Hematopoietic multipotent progenitor cell treated with erythropoietin and hydrocortisone succinate and interleukin-3 and kit ligand, for 8 days (in vitro differentiated cells): ENCODE measurements at regions not wholly inside any gene's neighbourhood (a gene's known extent, or its start where the extent isn't known, plus 50 kb on each side); places are given as distances from the start of the nearest gene placed in this dataset.
A peak's percentile ranks its signal among the peaks of the same experiment; 100 is the strongest.
"Not testable (repeated sequence)": the region's sequence is repeated elsewhere in the genome, so short reads cannot be mapped to it uniquely, and the experiment has no call there.

Experiments
- DNase-seq: peaks from one replicate; pipeline ENCODE4 v3.0.0-alpha.2; 2015

DNA sequence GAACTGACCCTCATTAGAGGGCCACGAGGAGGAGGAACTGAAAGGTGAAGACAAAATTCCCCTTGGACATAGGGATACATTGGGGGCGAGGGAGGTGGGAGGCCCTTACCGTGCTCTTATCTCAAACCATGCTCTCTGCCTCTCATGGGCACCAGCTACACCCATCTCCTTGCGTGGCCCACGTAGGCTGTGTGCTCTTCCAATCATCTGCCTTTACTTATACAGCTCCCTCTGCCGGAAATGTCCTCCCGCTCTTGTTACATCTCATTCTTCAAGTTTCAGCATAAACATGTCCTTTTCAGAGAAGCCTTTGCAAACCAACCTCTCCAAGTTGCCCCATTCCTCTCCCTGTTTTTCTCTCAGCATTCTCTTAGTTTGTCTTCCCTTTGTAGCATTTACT is 307.8 kb upstream of the PROK2 start:
- no peak for DNase-seq

DNA sequence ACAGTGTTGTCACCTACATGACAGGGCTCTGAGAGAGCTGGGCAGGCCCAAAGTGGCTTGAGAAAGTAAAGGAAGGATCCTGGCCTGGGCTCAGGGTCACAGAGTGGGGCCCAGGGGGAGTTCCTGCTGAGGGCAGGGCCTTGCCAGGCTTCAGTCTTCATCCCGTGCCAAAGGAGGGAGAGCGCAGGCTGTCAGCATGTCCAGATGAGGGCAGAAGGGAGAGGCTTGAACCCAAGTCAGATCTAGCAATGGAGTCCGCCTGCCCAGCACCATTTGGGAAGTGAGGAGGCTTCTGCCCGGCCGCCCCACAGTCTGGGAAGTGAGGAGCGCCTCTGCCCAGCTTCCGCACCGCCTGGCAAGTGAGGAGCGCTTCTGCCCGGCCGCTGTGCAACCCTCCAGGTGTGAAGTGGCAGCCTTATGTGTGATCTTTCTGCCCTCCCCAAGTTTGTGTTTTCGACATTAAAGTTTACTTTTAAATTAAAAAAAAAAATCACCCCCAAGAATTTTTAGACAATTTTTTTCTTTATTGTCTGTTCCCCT is 303.6 kb upstream of the PROK2 start:
- DNase-seq, result peak; percentile 32

DNA sequence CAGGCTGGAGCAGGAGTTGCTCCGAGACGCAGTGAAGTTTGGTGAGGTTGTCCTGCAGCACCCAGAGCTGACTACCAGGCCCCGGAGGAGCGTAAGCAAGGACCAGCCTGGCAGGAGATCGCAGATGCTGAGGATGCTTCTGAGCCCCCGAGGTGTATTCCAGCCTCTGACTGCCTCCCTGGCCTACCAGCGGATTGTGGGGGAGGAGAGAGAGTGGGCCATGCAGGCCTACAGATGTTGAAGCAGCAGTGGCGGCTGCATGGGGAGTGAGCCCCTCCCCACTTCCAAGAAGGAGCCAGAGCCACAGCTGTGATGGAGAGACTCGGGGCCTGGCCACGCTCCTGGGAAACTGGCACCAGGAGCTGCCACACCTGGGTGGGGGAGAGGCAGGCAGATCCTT is 302.5 kb upstream of the PROK2 start:
- no peak for DNase-seq

DNA sequence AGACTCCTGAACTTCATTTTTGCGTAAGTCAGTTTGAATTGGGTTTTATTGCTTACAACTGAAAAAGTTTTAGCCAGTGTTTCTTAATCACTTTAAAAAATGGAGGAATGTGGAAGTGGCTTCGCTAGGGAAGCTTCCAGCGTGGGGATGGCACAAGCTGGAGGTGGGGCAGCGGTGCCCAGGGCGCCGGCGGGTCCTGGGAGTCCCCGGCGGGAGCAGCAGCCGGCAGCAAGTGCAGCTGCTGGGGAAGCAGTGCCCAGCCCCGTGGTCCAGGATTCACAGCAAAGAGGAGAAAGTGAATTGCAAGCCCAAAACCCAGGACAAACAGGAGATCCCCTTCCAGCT is 301.8 kb upstream of the PROK2 start:
- DNase-seq, result no peak

DNA sequence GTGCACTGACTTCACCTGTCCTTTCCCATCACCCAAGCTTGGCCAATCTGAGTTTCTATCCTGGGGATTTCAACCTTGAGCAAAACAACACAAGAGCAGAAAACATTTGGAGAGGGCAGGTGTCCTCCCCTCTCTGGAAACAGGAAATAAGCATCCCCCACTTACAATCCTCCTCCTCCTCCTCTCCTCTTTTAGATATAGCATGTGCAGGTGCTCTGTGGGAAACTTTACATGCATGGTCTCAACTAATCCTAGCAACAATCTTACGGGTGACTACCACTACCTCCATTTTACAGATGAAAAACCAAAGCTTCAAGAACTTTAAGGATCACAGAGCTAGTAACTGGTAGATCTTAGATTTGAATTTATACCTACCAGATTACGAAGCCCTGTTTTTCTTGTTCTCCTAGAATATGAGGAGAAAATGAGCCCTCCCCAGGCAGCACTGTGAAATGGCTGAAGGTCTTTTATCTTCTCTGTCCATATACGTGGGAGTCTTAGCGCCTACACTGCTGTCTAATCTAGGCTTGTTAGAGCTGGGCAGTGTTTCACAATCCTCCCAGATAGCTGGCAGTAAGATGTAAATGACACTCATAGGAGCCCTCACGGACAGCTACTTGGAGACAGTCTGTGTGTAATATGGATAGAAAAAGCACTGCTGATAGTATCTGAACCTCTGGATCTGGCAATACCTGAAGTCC is 301.2 kb upstream of the PROK2 start:
- peak; percentile 91 for DNase-seq

DNA sequence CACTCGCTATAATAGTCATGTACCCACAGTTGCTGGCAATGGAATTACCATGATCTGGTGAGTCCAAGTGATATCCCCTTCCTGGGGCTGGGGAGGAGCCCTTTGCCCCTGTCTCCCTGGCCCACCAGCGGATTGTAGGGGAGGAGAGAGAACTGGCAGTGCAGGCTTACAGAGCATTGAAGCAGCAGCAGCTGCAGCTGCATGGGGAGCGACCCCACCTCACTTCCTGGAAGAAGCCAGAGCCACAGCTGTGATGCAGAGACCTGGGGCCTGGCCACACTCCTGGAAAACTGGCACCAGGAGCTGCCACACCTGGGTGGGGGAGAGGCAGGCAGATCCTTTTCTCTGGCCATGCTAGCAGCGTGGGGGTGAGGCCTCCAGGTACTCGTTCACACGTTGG is 300.1 kb upstream of the PROK2 start:
- no peak for DNase-seq

DNA sequence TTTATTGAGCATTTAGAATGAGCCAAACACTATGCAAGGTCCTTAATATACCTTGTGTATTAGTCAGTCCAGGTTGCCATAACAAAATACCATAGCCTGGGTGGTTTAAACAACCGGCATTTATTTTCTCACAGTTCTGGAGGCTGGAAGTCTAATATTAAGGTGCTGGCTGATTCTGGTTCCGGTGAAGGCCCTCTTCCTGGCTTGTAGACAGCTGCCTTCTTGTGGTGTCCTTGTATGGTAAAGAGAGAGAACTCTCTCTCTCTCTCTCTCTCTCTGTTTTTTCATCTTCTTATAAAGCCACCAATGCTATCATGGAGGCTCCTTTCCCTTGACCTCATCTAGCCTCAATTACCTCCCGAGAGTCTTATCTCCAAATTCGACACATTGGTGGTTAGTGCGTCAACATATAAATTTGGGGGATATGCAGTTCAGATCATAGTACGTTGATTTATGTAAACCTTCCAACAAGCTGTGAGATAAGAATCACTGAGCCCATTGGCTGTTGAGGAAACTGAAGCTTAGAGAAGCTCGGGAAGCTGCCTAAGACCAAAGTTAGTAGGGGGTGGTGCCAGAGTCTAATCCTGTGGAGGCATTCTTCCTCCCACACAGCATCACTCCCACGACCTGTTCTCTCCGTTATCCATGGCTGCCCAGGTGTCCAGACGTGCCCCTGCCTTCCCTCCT is 298.0 kb upstream of the PROK2 start:
- DNase-seq, result peak; percentile 26

DNA sequence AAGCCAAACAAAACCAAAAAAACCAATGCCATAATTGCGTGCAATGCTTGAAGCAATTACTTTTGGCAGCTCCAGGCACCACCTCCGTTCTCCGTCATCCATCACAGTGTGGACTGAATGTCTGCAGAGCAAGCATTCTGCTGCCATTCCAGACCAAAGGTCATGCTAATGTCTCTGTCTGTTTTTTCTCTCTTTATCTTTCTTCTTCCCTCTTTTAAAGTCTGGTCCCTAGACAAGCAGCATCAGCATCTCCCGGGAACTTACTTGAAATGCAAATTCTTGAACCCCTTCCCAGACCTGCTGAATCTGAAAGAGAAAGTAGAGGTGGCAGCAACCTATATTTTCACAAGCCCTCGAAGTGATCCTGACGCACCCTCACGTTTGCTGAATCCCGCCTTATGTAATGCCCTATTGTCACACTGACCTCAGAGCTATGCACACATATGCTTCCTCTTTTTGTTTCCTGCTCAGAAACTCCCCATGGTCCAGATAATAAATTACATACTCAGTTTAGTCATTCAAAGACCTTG is 297.3 kb upstream of the PROK2 start:
- DNase-seq, result peak; percentile 17

DNA sequence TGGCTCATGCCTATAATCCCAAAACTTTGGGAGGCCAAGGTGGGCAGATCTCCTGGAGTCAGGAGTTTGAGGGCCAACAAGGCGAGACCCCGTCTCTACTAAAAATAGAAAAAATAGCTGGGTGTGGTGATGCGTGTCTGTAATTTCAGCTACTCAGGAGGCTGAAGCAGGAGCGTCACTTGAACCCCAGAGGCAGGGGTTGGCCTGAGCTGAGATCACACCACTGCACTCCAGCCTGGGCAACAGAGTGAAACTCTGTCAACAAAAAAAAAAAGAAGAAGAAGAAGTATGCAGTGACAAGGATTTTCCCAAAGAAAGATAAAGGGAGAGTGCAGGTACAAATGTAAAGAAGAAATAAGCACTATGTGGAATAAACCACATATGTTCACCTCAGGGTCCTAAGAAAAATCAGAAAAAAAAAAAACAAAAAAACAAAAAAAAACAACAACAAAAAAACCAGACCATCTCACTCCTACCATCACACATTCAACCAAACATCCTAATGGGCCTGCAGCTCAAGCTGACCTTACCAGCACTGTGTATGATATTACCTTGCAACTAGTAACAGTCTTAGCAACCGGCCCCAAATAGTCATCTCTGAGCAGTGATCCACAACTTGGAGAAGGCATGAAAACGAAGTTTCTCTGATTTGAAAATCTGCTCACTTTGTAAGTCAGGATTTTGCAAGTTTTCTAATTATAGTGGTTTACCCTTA is 296.7 kb upstream of the PROK2 start:
- DNase-seq, result no peak

DNA sequence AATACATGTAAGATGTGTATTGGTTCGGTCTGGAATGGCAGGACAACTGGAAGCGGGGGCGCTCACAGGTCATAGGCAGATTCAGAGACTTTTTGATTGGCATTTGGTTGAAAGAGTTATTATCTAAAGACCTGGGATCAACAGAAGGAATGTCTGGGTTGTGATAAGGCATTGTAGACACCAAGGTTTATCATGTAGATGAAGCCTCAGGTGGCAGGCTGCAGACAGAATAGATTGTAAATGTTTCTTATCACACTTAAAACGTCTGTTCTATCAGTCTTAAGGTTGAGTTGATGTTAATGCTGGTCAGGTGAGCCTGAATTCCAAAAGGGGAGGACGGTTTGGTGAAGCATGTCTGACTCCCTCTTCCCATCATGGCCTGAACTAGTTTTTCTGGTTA is 295.9 kb upstream of the PROK2 start:
- peak; percentile 32 for DNase-seq

DNA sequence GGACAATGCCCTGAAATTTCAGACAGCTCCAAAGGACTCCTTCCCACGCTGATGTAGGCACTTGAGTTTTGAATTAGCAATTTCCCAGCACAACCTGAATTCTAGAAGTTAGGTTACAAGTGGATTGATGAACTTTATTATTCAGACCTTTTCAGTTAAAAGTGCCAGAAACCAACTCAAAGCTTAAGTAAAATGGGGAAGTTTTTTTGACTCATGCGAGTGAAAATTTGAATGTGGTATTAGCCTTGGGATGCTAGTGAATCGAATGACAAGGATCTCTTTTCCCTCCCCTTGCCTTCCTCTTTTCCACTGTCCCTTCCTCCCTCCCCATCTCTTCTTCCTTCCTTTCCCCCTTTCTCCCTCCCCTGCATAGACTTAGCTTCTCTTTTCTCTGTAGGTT is 295.1 kb upstream of the PROK2 start:
- DNase-seq, result no peak

DNA sequence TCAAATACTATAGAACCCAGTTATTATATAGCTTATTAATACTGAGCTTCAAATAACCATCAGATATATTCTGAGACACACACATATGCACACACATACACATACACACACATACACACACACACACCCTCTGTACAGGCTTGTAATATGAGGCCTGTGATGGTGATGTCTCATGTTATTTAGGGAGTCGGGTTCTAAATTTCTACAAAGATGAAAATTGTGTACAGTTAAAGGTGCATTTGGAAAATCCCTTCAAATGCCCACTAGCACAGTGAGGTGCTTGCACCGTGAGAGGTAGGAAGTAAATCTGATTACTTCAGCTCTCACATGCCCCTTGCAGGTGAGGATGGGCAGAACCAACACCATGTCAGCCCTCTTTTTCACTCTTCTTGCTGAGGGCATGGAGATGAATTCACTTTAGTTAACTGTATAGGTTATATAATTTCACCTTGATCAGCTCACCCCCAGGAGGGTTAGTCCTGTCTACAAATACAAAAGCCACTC is 294.5 kb upstream of the PROK2 start:
- DNase-seq, result no peak

DNA sequence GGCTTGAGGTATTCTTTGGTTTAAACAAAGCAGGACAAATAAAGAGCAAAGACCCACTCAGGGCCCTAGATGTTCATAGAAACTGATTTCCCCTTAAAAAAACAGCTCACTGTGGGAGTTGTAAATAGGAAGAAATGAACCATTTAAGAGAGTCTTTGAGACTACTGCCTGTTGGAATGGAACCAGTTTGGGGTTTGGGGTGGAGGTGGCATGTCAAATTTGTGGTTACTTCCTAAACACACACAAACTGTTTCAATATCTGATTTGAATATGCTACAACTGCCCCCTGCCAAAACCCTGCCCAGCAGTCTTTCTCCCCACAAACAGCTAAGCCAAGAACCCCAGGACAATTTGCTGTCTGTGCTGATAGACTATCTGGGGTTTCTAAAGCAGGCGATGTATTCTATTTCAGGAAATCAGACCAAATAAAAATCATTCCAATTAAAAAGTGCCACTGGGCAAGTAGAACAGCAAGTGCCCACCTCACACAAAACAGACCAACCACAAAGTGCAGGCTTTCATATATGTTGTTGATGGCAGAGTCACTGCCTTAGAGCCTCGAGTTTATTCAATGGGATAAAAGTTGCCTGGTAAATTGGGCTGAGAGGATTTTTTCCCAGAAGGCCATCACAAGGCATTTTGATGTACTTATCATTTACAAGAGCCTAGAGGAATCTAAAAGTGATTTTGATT is 293.9 kb upstream of the PROK2 start:
- DNase-seq, result peak; percentile 54

DNA sequence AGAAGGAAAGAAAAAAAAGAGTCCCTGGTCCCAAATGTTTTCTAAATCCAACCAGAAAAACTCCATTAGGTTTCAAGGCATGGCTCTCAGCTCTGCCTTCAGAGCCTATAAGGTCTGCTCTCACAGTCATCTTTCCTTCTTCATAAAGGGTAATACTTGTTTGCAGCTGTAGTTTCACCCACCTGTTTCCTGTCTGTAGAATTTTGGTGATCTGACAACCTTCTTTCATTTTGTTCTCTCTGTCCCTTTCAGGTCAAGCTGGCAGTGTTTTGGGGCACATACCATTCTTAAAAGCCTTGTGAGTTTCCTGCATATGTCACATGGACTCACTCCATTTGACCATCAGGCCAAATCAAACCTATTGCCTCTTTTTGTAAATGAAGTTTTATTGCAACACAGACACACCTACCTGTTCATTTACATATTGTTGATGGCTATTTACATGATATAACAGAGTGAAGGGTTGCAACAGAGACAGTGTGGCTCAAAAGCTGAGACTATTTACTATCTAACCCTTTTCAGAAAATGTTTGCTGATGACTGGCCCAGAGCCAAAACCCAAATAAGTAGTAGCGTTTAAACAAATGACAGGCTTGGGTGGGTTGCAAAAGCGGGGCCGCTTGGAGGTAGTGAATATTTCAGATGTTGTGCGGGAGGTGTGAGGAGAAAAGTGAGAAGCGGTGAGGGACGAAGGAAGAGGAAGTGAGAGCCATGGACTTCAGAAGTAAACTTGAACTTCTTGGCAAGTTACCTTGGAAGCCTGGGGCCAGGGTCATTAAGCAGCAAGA is 292.7 kb upstream of the PROK2 start:
- DNase-seq, result no peak

DNA sequence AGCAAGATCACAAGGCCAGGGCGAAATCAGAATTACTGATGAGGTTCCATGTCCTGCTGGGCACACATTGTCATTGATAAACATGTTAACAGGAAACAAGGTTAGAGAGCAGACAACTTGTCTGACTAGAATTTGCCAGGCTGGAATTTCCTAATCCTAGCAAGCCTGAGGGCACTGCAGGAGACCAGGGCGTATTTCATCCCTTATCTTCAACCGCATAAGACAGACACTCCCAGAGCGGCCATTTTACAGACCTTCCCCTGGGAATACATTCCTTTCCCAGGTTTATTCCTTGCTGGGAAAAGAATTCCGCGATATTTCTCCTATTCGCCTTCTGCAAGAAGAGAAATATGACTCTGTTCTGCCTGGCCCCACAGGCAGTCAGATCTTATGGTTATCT is 290.9 kb upstream of the PROK2 start:
- DNase-seq, result not testable (repeated sequence)

DNA sequence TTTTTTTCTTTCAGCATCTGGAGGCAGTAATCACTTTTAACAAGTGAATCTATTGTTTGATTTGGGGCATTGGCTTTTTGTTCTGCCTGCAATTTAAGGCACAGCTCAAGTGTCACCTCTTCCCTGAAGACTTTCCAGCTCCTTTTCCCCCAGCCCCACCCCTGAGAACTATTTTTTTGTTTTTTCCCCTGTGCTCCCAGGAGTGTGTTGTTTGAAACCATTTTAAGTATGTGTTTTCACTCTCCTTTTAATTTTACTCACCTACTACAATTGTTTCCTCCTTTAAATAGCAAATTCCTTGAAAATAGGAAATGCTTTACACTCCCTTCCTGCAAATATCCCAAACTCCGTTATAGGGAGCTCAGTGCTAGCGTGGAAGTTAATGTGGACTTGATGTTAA is 286.7 kb upstream of the PROK2 start:
- no peak for DNase-seq

DNA sequence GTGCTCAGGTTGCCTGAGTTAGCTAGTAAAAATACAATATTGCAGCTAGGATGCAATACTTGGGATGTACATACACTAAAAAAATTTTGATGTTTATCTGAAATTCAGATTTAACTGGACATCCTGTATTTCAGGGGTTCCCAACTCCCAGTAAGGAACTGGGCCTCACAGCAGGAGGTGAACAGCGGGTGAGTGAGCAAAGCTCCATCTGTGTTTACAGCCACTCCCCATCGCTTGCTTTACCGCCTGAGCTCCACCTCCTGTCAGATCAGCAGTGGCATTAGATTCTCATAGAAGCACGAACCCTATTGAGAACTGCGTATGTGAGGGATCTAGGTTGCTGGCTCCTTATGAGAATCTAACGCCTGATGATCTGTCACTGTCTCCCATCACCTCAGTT is 285.1 kb upstream of the PROK2 start:
- no peak for DNase-seq

DNA sequence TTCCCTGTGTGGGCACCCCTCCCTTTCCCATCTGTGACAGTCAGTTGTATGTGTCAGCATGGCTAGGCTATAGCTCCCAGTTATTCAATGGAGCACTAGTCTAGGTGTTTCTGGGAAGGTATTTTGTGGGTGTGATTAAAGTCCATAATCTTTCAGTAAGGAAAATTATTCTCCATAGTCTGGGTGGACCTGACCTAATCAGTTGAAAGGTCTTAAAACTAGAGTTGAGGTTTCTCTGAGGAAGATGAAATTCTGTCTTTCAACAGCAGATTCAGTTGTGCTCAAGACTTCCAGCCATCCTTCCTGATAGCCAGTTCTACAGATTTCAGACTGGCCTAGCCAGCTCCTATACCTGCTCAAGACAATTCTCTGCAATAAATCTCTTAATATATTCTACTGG is 284.6 kb upstream of the PROK2 start:
- DNase-seq, result no peak

DNA sequence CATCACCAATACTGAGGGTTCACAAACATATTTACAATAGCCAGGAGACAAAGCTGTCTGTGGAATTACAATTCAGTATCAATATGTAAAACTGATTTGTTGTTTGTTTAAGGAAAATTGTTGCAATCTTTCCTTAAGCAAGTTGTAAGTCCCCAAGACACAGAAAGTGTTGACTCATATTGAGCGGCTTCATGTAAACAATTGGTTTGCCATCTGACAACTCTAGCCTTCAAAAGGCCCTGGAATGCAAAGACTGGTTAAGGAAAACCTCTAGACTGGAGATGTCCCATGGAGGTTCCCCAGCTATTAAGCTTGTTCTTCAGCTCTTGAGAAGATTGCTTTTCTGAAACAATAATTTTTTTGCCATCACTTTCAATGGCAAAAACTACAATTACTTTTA is 283.7 kb upstream of the PROK2 start:
- DNase-seq, result no peak

DNA sequence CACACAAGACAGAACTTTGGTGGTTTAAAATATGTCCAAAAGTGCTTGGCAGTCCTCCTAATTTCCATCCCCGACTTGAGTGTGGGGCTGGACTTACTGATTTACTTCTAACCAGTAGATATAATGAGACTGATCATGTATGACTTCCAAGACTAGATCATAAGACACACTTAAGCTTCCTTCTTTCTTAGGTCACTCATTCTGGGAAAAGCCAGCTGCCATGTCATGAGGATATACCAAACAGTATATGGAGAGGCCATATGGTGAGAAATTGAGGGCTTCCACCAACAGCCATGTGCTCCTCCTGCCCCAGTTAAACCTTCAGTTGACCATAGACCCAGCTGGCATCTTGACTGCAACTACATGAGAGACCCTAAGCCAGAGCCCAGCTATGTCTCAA is 282.8 kb upstream of the PROK2 start:
- no peak for DNase-seq

DNA sequence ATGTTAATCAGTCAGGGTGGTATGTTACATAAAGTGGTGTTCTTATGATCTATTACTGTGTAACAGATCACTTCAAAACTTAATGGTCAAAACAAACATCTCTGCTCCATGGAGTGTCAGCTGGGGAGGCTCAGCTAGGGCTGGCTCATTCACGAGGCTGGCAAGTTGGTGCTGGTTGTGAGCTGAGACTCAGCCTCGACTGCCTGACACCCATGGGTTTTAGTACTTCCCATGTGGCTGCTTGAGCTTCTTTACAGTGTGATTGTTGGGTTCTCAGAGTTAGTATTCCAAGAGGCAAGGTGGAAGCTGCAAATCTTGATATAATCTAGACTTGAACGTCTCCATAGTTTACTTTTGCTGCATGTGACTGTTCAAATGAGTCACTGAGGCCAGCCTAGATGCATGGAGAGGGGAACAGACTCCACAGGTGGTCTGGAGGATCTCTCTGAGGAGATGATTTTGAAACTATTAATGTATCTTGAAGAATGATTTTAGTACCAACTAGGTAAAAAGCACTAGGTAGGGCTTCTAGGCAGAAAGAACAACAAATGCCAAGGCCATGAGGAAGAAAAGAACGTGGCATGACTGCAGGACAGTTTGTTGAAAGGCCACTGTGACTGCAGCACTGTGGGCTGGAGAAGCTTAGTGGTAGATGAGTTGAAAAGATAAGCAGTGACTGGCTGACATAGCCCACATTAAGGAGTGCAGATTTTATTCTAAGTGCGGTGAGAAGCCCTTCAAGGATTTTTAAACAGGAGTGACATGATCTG is 281.1 kb upstream of the PROK2 start:
- DNase-seq, result no peak
